ENCODE measurements at regions not wholly inside any gene's neighbourhood (a gene's known extent, or its start where the extent isn't known, plus 50 kb on each side); places are given as distances from the start of the nearest gene placed in this dataset.
A peak's percentile ranks its signal among the peaks of the same experiment; 100 is the strongest.

- Histone ChIP-seq H2AFZ (ENCODE audit: low read depth, low read length, severe bottlenecking) (no peak overlapping the region), H3K27ac (ENCODE audit: low read depth, low read length) (no peak overlapping the region), H3K27me3 (ENCODE audit: low read length) (no peaks in the 10 kb centered on the region), H3K4me3 (ENCODE audit: insufficient read depth, low read length, poor library complexity, severe bottlenecking) (no peak overlapping the region), H3F3A (ENCODE audit: insufficient read depth) (no peaks in the 10 kb centered on the region), H3K9me3 (ENCODE audit: insufficient read depth, low read length) (no peaks in the 10 kb centered on the region), H3K9ac (ENCODE audit: low read length) (no peak overlapping the region), H4K20me1 (ENCODE audit: low read depth, low read length) (no peaks in the 10 kb centered on the region), H3K4me2 (ENCODE audit: low read depth, low read length, poor library complexity, severe bottlenecking) (no peak overlapping the region), H3K36me3 (ENCODE audit: low read length) (no peaks in the 10 kb centered on the region), H3K9me2 (replicated peaks; ENCODE audit: insufficient read depth, low read length) (no peaks in the 10 kb centered on the region), H3K79me2 (ENCODE audit: insufficient read depth, low read length) (no peaks in the 10 kb centered on the region)
- TF ChIP-seq CTCF (IDR thresholded peaks at IDR 0.05; ENCODE audit: insufficient read depth, low read length, poor library complexity, severe bottlenecking), result no peak
- TF ChIP-seq EZH2phosphoT487 (conservative IDR thresholded peaks at IDR 0.05; ENCODE audit: low read length), result no peak
Measured at GRCh38 chr10:84770824-84771223, 442.4 kb downstream of the CCSER2 start.

GRCh38 chr10:84783386-84783785 is 455.0 kb downstream of the CCSER2 start:
- TF ChIP-seq EZH2phosphoT487 (conservative IDR thresholded peaks at IDR 0.05; ENCODE audit: low read length) (no peak), CTCF (IDR thresholded peaks at IDR 0.05; ENCODE audit: insufficient read depth, low read length, poor library complexity, severe bottlenecking) (peak; percentile 68)
- Histone ChIP-seq H4K20me1 (ENCODE audit: low read depth, low read length) (no peaks in the 10 kb centered on the region), H3K27me3 (ENCODE audit: low read length) (no peaks in the 10 kb centered on the region; the same call in 1 of the 2 replicates), H3K9ac (ENCODE audit: low read length) (no peak overlapping the region), H3K9me2 (replicated peaks; ENCODE audit: insufficient read depth, low read length) (no peaks in the 10 kb centered on the region), H3K36me3 (ENCODE audit: low read length) (no peaks in the 10 kb centered on the region), H3K4me2 (ENCODE audit: low read depth, low read length, poor library complexity, severe bottlenecking) (no peak overlapping the region), H3K4me3 (ENCODE audit: insufficient read depth, low read length, poor library complexity, severe bottlenecking) (no peak overlapping the region), H3K27ac (ENCODE audit: low read depth, low read length) (no peak overlapping the region), H3K79me2 (ENCODE audit: insufficient read depth, low read length) (no peaks in the 10 kb centered on the region), H3K9me3 (ENCODE audit: insufficient read depth, low read length) (no peaks in the 10 kb centered on the region), H2AFZ (ENCODE audit: low read depth, low read length, severe bottlenecking) (no peak overlapping the region), H3F3A (ENCODE audit: insufficient read depth) (no peaks in the 10 kb centered on the region)

GRCh38 chr10:84783909-84784308 is 455.5 kb downstream of the CCSER2 start:
- no peak overlapping the region for H3K4me3 ChIP-seq (ENCODE audit: insufficient read depth, low read length, poor library complexity, severe bottlenecking)
- H2AFZ ChIP-seq (ENCODE audit: low read depth, low read length, severe bottlenecking), result no peak overlapping the region
- H3K9ac ChIP-seq (ENCODE audit: low read length), result no peak overlapping the region
- H3K79me2 ChIP-seq (ENCODE audit: insufficient read depth, low read length), result no peaks in the 10 kb centered on the region
- H3K27ac ChIP-seq (ENCODE audit: low read depth, low read length), result no peak overlapping the region
- H3K4me2 ChIP-seq (ENCODE audit: low read depth, low read length, poor library complexity, severe bottlenecking), result no peak overlapping the region
- no peaks in the 10 kb centered on the region for H3K9me3 ChIP-seq (ENCODE audit: insufficient read depth, low read length)
- H3K36me3 ChIP-seq (ENCODE audit: low read length), result no peaks in the 10 kb centered on the region
- H4K20me1 ChIP-seq (ENCODE audit: low read depth, low read length), result no peaks in the 10 kb centered on the region
- H3K27me3 ChIP-seq (ENCODE audit: low read length), result no peaks in the 10 kb centered on the region; the same call in 1 of the 2 replicates
- no peaks in the 10 kb centered on the region for H3K9me2 ChIP-seq (replicated peaks; ENCODE audit: insufficient read depth, low read length)
- TF ChIP-seq CTCF (IDR thresholded peaks at IDR 0.05; ENCODE audit: insufficient read depth, low read length, poor library complexity, severe bottlenecking), result no peak
- no peak for TF ChIP-seq EZH2phosphoT487 (conservative IDR thresholded peaks at IDR 0.05; ENCODE audit: low read length)
- H3F3A ChIP-seq (ENCODE audit: insufficient read depth), result no peaks in the 10 kb centered on the region
